PC-9 (cell line): ENCODE measurements at regions not wholly inside any gene's neighbourhood (a gene's known extent, or its start where the extent isn't known, plus 50 kb on each side); places are given as distances from the start of the nearest gene placed in this dataset.

Experiments
- BruUV-seq: library from RNA; stranded (reverse); fragments of 400-500 nt; replicated peaks from 2 replicates; lab custom pipeline; 2021; lab: Mats Ljungman, UMichigan
- CTCF ChIA-PET: fragments of 300-600 bp; sonication (Branson Sonifier 250); formaldehyde crosslinking; loops from one replicate; lab custom pipeline; 2022; ENCODE audit warnings: antibody characterized with exemption; lab: Charles Lee
- POLR2A ChIA-PET: fragments of 300-600 bp; sonication (Branson Sonifier 250); formaldehyde crosslinking; loops from one replicate; lab custom pipeline; 2022; ENCODE audit warnings: antibody characterized with exemption; ENCODE audit not compliant: unreplicated experiment; lab: Charles Lee
- DNase-seq, 2 experiments: peaks; one replicate each; pipeline versions ENCODE4 v3.0.0 to v3.0.0-alpha.2; 2015 to 2022; ENCODE audit warnings: mixed read lengths in 1 of 2
- H2AFZ ChIP-seq: fragments of 200-600 bp; sonication (generic); 2 replicates; pipeline ENCODE4 v1.8.1; 2017; ENCODE audit warnings: antibody characterized with exemption
- H3F3A ChIP-seq: fragments of 200-600 bp; sonication (generic); 2 replicates; pipeline ENCODE4 v1.8.1; 2017; ENCODE audit warnings: antibody characterized with exemption, mild to moderate bottlenecking, low read depth; ENCODE audit not compliant: insufficient read depth
- H3K27ac ChIP-seq: fragments of 200-600 bp; sonication (generic); 2 replicates; pipeline ENCODE4 v1.6.1; 2016; ENCODE audit warnings: mixed run types
- H3K27me3 ChIP-seq: fragments of 200-600 bp; sonication (generic); 2 replicates; pipeline ENCODE4 v1.6.1; 2016; ENCODE audit warnings: low read depth, mixed run types; ENCODE audit not compliant: insufficient read depth
- H3K36me3 ChIP-seq: fragments of 200-600 bp; sonication (generic); 2 replicates; pipeline ENCODE4 v1.6.1; 2016; ENCODE audit warnings: low read depth, mixed run types
- H3K4me1 ChIP-seq: fragments of 200-600 bp; sonication (generic); replicated peaks from 2 replicates; pipeline ENCODE4 v1.6.1; 2016; ENCODE audit warnings: mixed run types; ENCODE audit not compliant: insufficient read depth
- H3K4me2 ChIP-seq: fragments of 200-600 bp; sonication (generic); 2 replicates; pipeline ENCODE4 v1.6.1; 2017; ENCODE audit warnings: mixed run types
- H3K4me3 ChIP-seq: fragments of 200-600 bp; sonication (generic); 2 replicates; pipeline ENCODE4 v1.6.1; 2016; ENCODE audit warnings: mixed run types
- H3K79me2 ChIP-seq: fragments of 200-600 bp; sonication (generic); 2 replicates; pipeline ENCODE4 v1.6.1; 2017; ENCODE audit warnings: low read depth, mixed run types
- H3K9me2 ChIP-seq: fragments of 200-600 bp; sonication (generic); 2 replicates; pipeline ENCODE4 v1.8.1; 2017; ENCODE audit warnings: mild to moderate bottlenecking; ENCODE audit not compliant: insufficient read depth
- H3K9me3 ChIP-seq: fragments of 200-600 bp; sonication (generic); 2 replicates; pipeline ENCODE4 v1.8.1; 2016; ENCODE audit warnings: low read depth; ENCODE audit not compliant: insufficient read depth
- H4K20me1 ChIP-seq: fragments of 200-600 bp; sonication (generic); 2 replicates; pipeline ENCODE4 v1.8.1; 2017; ENCODE audit not compliant: insufficient read depth
- EZH2 ChIP-seq: fragments of 200-600 bp; sonication (generic); IDR thresholded peaks from 2 replicates; pipeline ENCODE4 v1.8.0; 2017; ENCODE audit warnings: antibody characterized with exemption, low read depth
- intact Hi-C: fragments of 100-400 bp; cut with micrococcal nuclease; formaldehyde crosslinking; loops from one replicate; pipeline ENCODE4 v1.10.0; 2022; ENCODE audit not compliant: unreplicated experiment
- TF ChIP-seq, protein P1 (sequence below): fragments of 200-600 bp; sonication (generic); conservative IDR thresholded peaks from 2 replicates; pipeline ENCODE4 v1.6.1; 2017; ENCODE audit warnings: mixed run types, antibody characterized with exemption, mild to moderate bottlenecking, moderate library complexity

DNA sequence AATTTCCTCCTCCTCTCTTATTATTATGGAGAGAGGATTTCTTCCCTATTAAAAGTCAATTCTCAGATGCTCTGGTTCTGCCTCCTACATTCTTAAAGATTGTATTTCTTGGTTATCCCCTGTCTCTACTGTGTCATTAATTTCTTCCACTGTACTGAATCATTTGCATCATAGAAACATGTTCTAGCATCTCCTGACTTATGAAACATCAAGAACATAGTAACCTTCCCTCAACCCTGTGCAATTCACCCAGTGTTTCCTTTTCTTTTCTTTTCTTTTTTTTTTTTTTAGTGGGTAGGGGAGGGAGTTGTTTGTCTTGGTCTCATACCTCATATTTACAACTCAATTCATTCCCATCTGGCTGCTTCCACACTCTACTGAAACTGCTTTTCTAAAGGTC, 288.0 kb upstream of the PLET1 start:
- H2AFZ ChIP-seq, result no peak overlapping the region
- no peak overlapping the region for H3K4me2 ChIP-seq
- no peaks in the 10 kb centered on the region for H3K9me3 ChIP-seq
- no peaks in the 10 kb centered on the region; the same call in 1 of the 2 replicates for H3K9me2 ChIP-seq
- no peak overlapping the region for H3K4me3 ChIP-seq
- H3F3A ChIP-seq, result no peaks in the 10 kb centered on the region
- H3K4me1 ChIP-seq, result no peaks in the 10 kb centered on the region
- H3K27me3 ChIP-seq, result no peaks in the 10 kb centered on the region
- no peak overlapping the region for H3K27ac ChIP-seq
- H3K79me2 ChIP-seq, result no peaks in the 10 kb centered on the region
- intact Hi-C loops, result no loop called here
- H4K20me1 ChIP-seq, result no peaks in the 10 kb centered on the region
- BruUV-seq, result no TSS peak
- no peak for TF ChIP-seq EZH2
- TF ChIP-seq, protein P1, sequence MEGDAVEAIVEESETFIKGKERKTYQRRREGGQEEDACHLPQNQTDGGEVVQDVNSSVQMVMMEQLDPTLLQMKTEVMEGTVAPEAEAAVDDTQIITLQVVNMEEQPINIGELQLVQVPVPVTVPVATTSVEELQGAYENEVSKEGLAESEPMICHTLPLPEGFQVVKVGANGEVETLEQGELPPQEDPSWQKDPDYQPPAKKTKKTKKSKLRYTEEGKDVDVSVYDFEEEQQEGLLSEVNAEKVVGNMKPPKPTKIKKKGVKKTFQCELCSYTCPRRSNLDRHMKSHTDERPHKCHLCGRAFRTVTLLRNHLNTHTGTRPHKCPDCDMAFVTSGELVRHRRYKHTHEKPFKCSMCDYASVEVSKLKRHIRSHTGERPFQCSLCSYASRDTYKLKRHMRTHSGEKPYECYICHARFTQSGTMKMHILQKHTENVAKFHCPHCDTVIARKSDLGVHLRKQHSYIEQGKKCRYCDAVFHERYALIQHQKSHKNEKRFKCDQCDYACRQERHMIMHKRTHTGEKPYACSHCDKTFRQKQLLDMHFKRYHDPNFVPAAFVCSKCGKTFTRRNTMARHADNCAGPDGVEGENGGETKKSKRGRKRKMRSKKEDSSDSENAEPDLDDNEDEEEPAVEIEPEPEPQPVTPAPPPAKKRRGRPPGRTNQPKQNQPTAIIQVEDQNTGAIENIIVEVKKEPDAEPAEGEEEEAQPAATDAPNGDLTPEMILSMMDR, result no peak
- ChIA-PET POLR2A (no interaction called here), CTCF (no interaction called here)
- DNase-seq, result no peak
- H3K36me3 ChIP-seq, result no peaks in the 10 kb centered on the region

DNA sequence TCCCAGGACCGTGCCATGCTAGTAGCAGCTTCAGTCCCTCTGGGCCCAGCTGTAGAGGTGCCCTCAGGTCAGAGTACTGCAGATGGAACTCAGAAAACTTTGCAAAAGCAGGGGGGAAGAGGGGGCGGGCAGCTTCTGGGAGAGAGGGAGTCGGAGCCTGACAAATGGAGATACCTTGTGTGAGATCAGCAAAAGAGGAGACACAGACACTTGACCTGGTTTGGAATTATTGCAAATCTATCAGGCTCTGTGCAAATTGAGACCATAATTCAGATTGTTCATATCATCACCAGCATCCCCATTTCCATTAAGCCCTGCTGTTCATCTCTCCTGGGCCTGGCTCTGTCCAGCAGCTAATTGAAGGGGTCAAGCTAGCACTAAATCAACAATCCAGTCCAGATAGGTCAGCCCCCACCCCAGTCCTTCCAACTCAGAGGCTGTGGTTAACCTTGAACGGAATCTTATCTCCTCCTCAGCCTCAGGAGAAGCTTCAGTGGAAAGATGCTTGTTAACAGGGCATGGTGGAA, 292.6 kb upstream of the PLET1 start:
- Histone ChIP-seq H4K20me1 (no peaks in the 10 kb centered on the region), H3K27me3 (no peaks in the 10 kb centered on the region), H3K79me2 (no peaks in the 10 kb centered on the region), H3K9me3 (no peaks in the 10 kb centered on the region), H3K4me3 (no peak overlapping the region), H3K9me2 (no peaks in the 10 kb centered on the region; the same call in 1 of the 2 replicates), H3F3A (peaks cover 4% of the 10 kb centered on the region; the same call in 1 of the 2 replicates), H3K4me1 (peaks cover 21% of the 10 kb centered on the region), H2AFZ (no peak overlapping the region), H3K4me2 (no peak overlapping the region), H3K36me3 (no peaks in the 10 kb centered on the region), H3K27ac (no peak overlapping the region)
- no peak for DNase-seq
- no TSS peak for BruUV-seq
- intact Hi-C loops, result loop anchor here (10.0 kb wide), 1 partner anchor 258 kb away; no protein-coding TSS in a partner anchor
- POLR2A ChIA-PET, result no interaction called here
- TF ChIP-seq, protein P1, result no peak
- TF ChIP-seq EZH2, result no peak
- CTCF ChIA-PET, result no interaction called here

DNA sequence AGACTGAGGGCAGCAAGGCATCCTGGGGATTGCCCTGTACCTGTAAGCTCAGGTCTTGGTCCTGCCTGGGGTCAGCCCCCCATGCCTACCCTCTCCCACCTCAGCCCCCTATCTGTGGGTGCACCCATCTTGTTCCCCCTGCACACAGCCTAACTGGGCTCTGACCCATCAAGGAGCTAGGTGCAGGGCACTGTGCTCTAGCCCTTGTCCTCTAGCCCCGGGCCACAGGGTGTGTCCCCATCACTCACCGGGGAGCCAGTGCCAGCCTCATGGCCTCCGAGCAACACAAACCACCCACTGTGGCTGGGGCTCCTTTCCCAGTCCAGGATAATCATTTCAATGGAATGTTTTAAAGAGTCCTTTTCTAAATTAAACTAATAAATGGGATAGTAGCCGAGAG, 293.9 kb upstream of the PLET1 start:
- Histone ChIP-seq H3K4me3 (no peak overlapping the region), H2AFZ (no peak overlapping the region), H3K4me1 (peaks cover 21% of the 10 kb centered on the region), H3F3A (peaks cover 4% of the 10 kb centered on the region; the same call in 1 of the 2 replicates), H3K4me2 (peak overlapping the region; percentile 21), H3K79me2 (no peaks in the 10 kb centered on the region), H3K36me3 (no peaks in the 10 kb centered on the region), H4K20me1 (no peaks in the 10 kb centered on the region), H3K27ac (no peak overlapping the region), H3K9me2 (no peaks in the 10 kb centered on the region; the same call in 1 of the 2 replicates), H3K9me3 (no peaks in the 10 kb centered on the region), H3K27me3 (no peaks in the 10 kb centered on the region)
- BruUV-seq, result no TSS peak
- intact Hi-C loops, result loop anchor here (10.0 kb wide), 1 partner anchor 260 kb away; no protein-coding TSS in a partner anchor
- ChIA-PET POLR2A (no interaction called here), CTCF (no interaction called here)
- TF ChIP-seq, protein P1, result no peak
- TF ChIP-seq EZH2, result no peak
- DNase-seq, result peak; percentile 34 to 77
